Stimulated activated CD8-positive, alpha-beta memory T cell treated with anti-CD3 and anti-CD28 coated beads, Interleukin-15, amount 100 ng/mL, for 24 hours (primary cell): ENCODE measurements at regions not wholly inside any gene's neighbourhood (a gene's known extent, or its start where the extent isn't known, plus 50 kb on each side); places are given as distances from the start of the nearest gene placed in this dataset.
A peak's percentile ranks its signal among the peaks of the same experiment; 100 is the strongest.

Experiments used
- DNase-seq: peaks from one replicate; pipeline ENCODE4 v3.0.0-alpha.2; 2020; ENCODE audit warnings: low read depth

- DNase-seq, result no peak
These were observed 104.8 kb upstream of the SIRPA start for GRCh38 chr20:1790386-1790785.

GRCh38 chr20:1788044-1788443, 107.2 kb upstream of the SIRPA start:
- DNase-seq, result no peak

- DNase-seq, result no peak
These were observed 108.7 kb upstream of the SIRPA start for GRCh38 chr20:1786486-1786885.

GRCh38 chr20:1784586-1784985, 110.6 kb upstream of the SIRPA start:
- DNase-seq, result no peak

GRCh38 chr20:1783245-1783644, 112.0 kb upstream of the SIRPA start:
- DNase-seq, result no peak

GRCh38 chr20:1782181-1782580, 113.0 kb upstream of the SIRPA start:
- DNase-seq, result no peak

- no peak for DNase-seq
These were observed 115.6 kb upstream of the SIRPA start for GRCh38 chr20:1779567-1779966.

- DNase-seq, result no peak
These were observed 116.9 kb upstream of the SIRPA start for GRCh38 chr20:1778338-1778737.

GRCh38 chr20:1777476-1777820, 117.8 kb upstream of the SIRPA start:
- DNase-seq, result no peak

- DNase-seq, result peak; percentile 68
These were observed 118.3 kb upstream of the SIRPA start for GRCh38 chr20:1776681-1777475.

- DNase-seq, result no peak
These were observed 117.5 kb upstream of the SIRPG start for GRCh38 chr20:1775117-1775516.

GRCh38 chr20:1774479-1774878, 116.9 kb upstream of the SIRPG start:
- DNase-seq, result no peak

- DNase-seq, result no peak
These were observed 116.2 kb upstream of the SIRPG start for GRCh38 chr20:1773816-1774215.

- no peak for DNase-seq
These were observed 111.9 kb upstream of the SIRPG start for GRCh38 chr20:1769491-1769890.

GRCh38 chr20:1766731-1767130, 109.2 kb upstream of the SIRPG start:
- DNase-seq, result no peak

GRCh38 chr20:1764136-1765033, 106.8 kb upstream of the SIRPG start:
- no peak for DNase-seq

GRCh38 chr20:1761598-1761997, 104.0 kb upstream of the SIRPG start:
- DNase-seq, result no peak

- no peak for DNase-seq
These were observed 103.5 kb upstream of the SIRPG start for GRCh38 chr20:1761116-1761515.

- no peak for DNase-seq
These were observed 101.2 kb upstream of the SIRPG start for GRCh38 chr20:1758765-1759164.

- no peak for DNase-seq
These were observed 100.3 kb upstream of the SIRPG start for GRCh38 chr20:1757606-1758512.

GRCh38 chr20:1757072-1757471, 99.5 kb upstream of the SIRPG start:
- DNase-seq, result no peak

GRCh38 chr20:1754749-1755148, 97.2 kb upstream of the SIRPG start:
- DNase-seq, result no peak
